ENCODE measurements at regions not wholly inside any gene's neighbourhood (a gene's known extent, or its start where the extent isn't known, plus 50 kb on each side); places are given as distances from the start of the nearest gene placed in this dataset.
A peak's percentile ranks its signal among the peaks of the same experiment; 100 is the strongest.
"Not testable (repeated sequence)": the region's sequence is repeated elsewhere in the genome, so short reads cannot be mapped to it uniquely, and the experiment has no call there.

- DNase-seq, result peak; percentile 22
These were observed 1636.5 kb upstream of the C9orf72 start for GRCh38 chr9:29209748-29210291.

GRCh38 chr9:29211003-29211579 lies 1637.8 kb upstream of the C9orf72 start:
- no peak for DNase-seq

DNA sequence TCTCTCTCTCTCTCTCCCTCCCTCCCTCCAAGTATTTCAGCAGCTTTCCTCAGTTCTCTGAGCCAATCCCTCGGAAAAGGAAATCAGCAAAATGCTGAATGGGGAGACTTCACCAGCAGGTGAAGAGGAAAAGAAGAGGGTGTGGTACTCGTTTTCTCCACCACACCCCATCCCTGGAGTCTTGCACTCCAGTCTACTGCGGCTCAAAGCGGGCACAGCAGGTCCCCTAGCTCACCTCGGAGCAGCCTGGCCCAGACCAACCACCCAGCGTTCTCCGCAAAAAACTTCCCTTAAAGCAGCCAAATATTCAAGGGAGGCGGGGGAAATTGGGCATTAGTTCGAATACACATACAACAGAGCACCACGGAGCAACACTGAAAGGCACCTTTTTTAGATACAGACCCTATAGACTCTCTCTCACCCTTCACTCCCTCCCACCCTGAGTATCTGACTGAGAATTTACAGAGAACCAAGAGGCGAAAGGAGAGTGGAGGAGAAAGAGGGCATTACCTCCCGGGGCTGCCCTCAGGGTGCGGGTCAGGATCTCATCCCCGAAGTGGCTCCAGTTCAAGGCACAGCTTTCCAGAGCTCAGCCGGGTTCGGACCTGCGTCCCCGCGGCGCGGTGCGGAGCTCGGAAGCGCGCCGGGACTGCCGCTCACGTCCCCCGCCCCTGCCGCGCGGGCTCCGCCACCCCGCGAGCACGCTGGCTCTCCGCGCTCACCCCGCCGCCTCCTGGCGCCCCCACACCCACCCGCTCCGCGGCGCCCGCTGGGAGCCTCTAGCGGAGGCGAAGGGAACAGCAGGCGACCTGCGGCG lies 1638.5 kb upstream of the C9orf72 start:
- peak; percentile 83 for DNase-seq

DNA sequence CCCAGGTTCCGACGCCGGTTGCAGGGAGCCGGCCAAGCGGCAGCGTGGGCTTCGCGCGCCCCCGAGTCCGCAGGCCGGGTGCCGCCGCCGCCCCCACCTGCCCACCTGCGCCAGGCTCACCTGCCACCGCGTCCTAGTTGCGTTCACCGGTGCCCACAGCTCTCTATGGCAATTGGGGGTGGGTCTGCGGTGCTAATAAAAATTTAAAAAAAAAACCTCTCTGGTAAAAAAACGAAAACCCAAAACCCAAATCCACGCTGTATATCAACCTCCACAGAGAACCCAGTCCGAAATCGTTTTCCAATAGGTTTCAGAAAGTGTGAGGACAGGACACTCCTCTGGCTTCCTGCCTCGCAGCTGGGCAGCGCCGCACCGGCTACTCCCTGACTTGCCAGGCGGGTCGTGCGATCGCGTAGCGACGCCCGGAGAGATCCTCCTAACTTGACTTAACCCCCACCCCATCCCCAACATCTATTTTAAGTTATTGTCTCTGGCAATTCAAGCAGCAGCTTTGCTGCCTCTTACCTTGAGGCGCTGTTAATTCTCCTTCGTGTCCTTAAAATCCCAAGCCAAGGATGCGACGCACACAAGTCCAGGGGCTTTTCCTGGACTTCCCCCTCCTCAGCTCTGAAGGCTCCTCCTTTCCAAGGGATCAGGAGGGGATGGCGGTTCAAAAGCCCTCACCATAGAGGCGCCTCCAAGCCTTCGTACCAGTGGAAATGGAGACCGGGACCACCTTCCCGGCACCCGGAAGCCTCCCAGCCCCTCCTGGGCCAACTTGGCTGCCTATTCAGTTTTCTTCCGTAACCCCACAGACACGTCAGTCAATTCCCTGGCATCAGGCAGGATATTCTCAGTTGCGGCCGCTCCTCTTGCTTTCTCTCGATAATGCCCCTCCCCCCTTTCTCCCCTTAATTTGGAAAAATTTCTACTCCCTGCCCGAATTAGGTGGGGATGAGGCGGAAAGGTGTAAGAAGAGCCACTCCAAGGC lies 1639.4 kb upstream of the C9orf72 start:
- DNase-seq, result peak; percentile 55

- DNase-seq, result peak; percentile 79
These were observed 1640.3 kb upstream of the C9orf72 start, which contains the start of gene LINGO2 for GRCh38 chr9:29213417-29214153. Gene LINGO2 (minus strand): TSS chr9:29213601.

- peak; percentile 79 for DNase-seq
These were observed 1640.9 kb upstream of the C9orf72 start for GRCh38 chr9:29214154-29214689.

DNA sequence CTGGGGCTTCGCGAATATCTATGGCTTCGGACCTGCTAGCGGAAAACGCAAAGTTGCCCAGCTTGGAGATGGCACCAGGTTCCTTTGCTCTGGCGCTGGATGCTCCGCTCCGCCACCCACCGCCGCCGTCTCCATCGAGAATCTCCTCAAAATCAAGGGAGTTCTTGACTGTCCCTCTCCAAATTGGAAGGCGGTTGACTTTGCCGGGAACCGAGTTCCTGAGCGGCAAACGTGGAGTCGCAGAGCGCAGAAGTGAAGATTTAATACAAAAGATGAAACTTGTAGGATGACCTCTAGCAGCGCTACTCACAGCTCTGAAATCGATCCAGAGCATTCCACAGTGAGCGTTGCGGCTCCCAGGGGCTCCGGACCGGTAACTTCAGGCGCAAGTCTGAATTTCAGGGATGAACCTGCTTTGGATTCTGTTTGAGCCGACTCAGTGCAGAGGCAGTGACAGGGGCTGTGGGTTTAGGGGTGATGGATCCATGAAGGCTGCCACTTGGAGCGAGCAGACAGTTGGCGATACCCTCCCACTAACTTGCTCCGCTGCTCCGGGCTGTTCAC lies 1641.5 kb upstream of the C9orf72 start:
- no peak for DNase-seq

DNA sequence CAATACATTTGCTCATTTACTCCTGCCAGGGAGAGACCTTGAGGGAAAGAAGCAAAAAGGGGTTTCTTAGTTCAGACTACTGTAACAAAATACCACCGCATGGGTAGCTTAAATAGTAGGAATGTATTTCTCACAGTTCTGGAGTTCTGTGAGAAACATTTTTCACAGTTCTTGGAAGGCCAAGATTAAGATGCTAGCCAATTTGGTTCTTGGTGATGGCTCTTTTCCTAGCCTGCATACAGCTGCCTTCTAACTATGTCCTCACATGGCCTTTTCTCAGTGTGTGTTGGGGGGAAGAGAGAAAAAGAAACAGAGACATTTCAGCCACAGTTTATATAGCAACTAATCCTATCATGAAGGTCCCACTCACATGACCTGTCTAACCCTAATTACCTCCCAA lies 1644.7 kb upstream of the C9orf72 start:
- DNase-seq, result no peak

DNA sequence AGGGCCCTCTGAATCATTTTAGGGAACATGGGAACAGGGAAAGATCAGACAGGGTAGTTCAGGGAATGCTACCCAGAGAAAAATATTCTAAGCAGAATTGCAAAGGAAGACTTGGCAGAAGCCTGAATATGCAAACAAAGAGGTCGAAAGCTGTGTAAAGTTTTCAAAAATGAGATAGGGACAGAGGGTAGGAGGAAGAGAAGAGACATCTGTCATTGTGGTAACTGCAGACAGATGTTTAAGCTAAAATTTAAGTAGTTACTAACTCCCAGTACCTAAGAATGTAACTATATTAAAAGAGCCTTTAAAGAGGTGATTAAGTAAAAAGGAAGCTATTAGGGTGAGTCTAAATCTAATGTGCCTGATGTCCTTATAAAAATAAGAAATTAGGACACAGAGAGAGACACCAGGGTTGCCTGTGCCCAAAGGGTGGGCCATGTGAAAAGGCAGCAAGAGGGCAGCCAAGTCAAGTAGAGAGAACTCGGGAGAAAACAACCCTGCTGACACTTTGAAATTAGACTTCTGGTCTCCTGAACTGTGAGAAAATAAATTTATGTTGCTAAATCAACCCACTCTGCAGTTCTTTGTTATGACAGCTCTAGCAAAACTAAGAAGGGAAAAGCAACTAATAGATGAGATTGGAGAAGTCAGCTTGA lies 1647.4 kb upstream of the C9orf72 start:
- no peak for DNase-seq

DNA sequence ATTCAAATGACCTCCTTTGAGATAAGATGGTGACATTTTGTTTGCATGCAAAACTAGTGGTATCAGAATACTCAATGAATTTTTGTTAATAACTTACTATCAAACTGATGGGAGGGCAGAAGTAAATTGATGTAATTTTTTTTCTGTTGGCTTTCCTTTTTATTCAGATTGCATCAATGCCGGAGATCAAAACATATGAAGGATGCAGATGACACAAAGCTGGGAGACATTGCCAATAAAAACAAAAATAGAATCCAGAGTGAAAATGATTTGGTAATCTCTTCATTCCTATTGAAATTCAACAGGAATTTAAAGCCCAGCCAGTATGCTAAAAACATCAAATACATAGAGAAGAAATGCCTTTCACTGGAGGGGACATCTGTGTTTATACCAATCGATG lies 1655.3 kb upstream of the C9orf72 start:
- DNase-seq, result no peak

DNA sequence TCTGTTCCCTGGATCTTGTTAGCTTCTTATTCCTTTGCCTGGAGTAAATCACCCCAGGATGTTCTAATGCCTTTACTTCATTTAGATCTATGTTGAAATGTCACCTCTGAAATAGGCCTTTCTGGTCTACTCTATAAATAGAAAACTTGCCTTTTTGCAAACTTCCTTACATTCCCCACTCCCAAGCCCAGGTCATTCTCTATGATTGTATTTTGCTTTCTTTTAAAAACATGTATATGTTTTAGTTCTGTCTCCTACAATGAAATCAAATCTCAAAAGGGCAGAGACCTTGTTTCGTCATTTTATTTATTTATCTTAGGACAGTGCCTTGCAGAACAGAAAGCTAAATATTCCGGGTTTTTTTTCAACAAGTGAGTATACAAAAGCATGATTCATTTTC lies 1657.7 kb upstream of the C9orf72 start:
- DNase-seq, result no peak

- no peak for DNase-seq
These were observed 1659.9 kb upstream of the C9orf72 start for GRCh38 chr9:29233193-29233592.

GRCh38 chr9:29241320-29241719 lies 1668.0 kb upstream of the C9orf72 start:
- no peak for DNase-seq

DNA sequence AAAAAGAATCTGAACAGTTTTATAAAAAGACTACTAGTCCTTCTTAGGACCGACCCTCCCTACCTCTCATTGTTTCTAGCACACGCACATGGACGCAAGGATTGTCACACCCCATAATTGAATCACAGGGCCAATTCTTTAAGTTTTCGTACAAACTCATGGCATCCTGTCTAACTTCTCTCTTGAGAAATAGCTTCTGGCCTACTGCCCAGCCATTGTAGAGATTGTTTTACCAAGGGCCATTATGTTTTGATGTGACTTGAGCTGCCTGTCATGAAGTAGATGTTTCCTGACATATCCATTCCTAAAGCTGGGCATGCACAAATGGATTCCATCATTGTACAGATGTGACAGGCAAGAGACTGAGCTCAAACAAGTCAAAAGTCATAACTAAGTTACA lies 1672.1 kb upstream of the C9orf72 start:
- no peak for DNase-seq

GRCh38 chr9:29270400-29270799 lies 1697.1 kb upstream of the C9orf72 start:
- not testable (repeated sequence) for DNase-seq

DNA sequence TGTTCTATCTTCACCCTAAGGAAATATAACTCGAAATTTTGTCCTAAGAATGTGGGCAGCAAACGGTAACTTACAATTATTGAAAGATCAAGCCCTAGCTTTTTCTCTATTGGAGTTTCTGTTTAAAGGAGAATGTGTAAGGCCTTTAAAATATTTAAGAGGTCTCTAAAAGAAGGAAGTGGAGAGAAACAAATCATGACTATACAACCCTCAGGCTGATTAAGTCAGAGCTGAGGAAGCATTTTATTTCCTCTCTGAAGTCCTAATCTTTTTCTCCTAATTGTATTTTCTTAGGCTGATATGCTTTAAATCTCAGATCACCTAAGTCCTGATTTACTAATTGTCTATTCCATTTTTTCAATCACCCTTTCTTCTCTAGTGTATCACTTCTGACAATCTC lies 1708.8 kb upstream of the C9orf72 start:
- DNase-seq, result no peak

DNA sequence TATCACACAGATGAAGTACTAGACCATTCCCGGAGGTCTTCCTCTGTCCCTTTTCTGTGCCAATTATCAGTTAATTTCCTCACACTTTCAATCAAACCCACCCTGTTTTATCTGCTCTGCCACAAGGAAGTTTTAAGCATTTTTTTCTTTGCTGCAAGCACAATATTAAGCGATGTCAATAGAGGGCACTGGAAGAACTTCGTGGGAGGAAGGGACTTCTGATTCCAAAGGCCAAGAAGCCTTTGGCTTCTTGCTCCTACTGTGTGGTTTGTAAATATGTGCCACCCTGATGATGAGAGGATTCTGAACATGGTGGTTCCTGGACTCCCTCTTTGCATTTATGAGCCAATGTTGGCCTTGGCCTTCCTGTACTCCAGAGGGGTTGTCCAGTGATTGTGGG lies 1712.5 kb upstream of the C9orf72 start:
- no peak for DNase-seq

DNA sequence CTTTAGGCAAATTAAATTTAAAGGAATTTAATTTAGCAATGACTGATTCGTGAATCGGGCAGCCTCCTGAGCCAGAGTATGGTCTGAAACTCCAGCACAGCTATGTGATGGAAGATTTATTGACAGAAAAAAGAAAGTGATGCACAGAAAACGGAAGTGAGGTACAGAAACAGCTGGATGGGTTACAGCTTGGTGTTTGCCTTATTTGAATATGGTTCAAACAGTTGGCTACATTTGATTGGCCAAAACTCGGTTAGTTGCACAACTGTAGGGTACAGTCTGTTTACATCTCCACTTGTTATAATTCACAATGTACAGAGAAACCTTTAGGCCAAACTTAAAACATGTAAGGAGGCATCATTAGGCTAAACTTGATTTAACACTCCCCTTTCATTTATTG lies 1716.1 kb upstream of the C9orf72 start:
- DNase-seq, result no peak

- DNase-seq, result no peak
These were observed 1717.2 kb upstream of the C9orf72 start for GRCh38 chr9:29290516-29290915.

- DNase-seq, result no peak
These were observed 1724.3 kb upstream of the C9orf72 start for GRCh38 chr9:29297592-29297991.

GRCh38 chr9:29311221-29311620 lies 1737.9 kb upstream of the C9orf72 start:
- DNase-seq, result no peak

Measured in NCI-H1105 (cell line).